PC-9 (cell line): ENCODE measurements at regions not wholly inside any gene's neighbourhood (a gene's known extent, or its start where the extent isn't known, plus 50 kb on each side); places are given as distances from the start of the nearest gene placed in this dataset.

ENCODE experiments used
- CTCF ChIP-seq: fragments of 200-600 bp; sonication (generic); conservative IDR thresholded peaks from 2 replicates; pipeline ENCODE4 v1.6.1; 2017; ENCODE audit warnings: mixed run types, antibody characterized with exemption, mild to moderate bottlenecking, moderate library complexity
- EZH2 ChIP-seq: fragments of 200-600 bp; sonication (generic); IDR thresholded peaks from 2 replicates; pipeline ENCODE4 v1.8.0; 2017; ENCODE audit warnings: antibody characterized with exemption, low read depth

GRCh38 chr1:243956450-243956849 is 94.6 kb upstream of the ZBTB18 start:
- TF ChIP-seq CTCF = no peak
- no peak for TF ChIP-seq EZH2
